Ascending aorta (tissue), 2 donors: ENCODE measurements at regions not wholly inside any gene's neighbourhood (a gene's known extent, or its start where the extent isn't known, plus 50 kb on each side); places are given as distances from the start of the nearest gene placed in this dataset.
"Not testable (repeated sequence)": the region's sequence is repeated elsewhere in the genome, so short reads cannot be mapped to it uniquely, and the experiment has no call there.

Experiments used
- DNase-seq, 2 donors: peaks; one replicate each; pipeline ENCODE4 v3.0.0-alpha.2; 2019; ENCODE audit warnings: low spot score in 2 of 2
- H3K27ac ChIP-seq, 2 donors: fragments of 200-600 bp; sonication (generic); one replicate each; pipeline ENCODE4 v1.5.1; 2016 to 2017; ENCODE audit warnings: mild to moderate bottlenecking in 1 of 2
- H3K27me3 ChIP-seq: fragments of 200-600 bp; sonication (generic); one replicate; pipeline ENCODE4 v1.5.1; 2017
- H3K36me3 ChIP-seq, 2 donors: fragments of 200-600 bp; sonication (generic); one replicate each; pipeline ENCODE4 v1.5.1; 2016
- H3K4me1 ChIP-seq, 2 donors: fragments of 200-600 bp; sonication (generic); one replicate each; pipeline ENCODE4 v1.5.1; 2016 to 2017; ENCODE audit warnings: mild to moderate bottlenecking in 1 of 2
- H3K4me3 ChIP-seq, 2 donors: fragments of 200-600 bp; sonication (generic); one replicate each; pipeline ENCODE4 v1.5.1; 2016 to 2017; ENCODE audit warnings: mild to moderate bottlenecking in 1 of 2
- H3K9me3 ChIP-seq, 2 donors: fragments of 200-600 bp; sonication (generic); one replicate each; pipeline ENCODE4 v1.5.1; 2016
- CTCF ChIP-seq, 3 experiments: fragments of 200-600 bp in 2 of 3; fragments of 450-650 bp in 1 of 3; sonication (generic) in 2 of 3; IDR thresholded peaks; one replicate each; pipeline ENCODE4 v1.5.1; 2016 to 2019; ENCODE audit warnings: antibody characterized with exemption in 3 of 3, mild to moderate bottlenecking in 1 of 3, moderate library complexity in 1 of 3
- intact Hi-C: fragments of 100-400 bp; cut with DNase I; formaldehyde crosslinking; loops from one replicate; pipeline ENCODE4 v1.15.1; 2023

- no peaks in the 10 kb centered on the region for H3K9me3 ChIP-seq
- H3K27me3 ChIP-seq = no peaks in the 10 kb centered on the region
- peaks cover 7 to 10% of the 10 kb centered on the region in 2 donors for H3K4me1 ChIP-seq
- DNase-seq = no peak
- H3K36me3 ChIP-seq = no peaks in the 10 kb centered on the region
- H3K4me3 ChIP-seq = no peak overlapping the region
- intact Hi-C loops = no loop called here
- no peak overlapping the region for H3K27ac ChIP-seq
- TF ChIP-seq CTCF (IDR thresholded peaks at IDR 0.05) = no peak
Measured at GRCh38 chr7:25735674-25736242, 416.2 kb upstream of the NFE2L3 start.

- no peaks in the 10 kb centered on the region for H3K4me1 ChIP-seq
- H3K27ac ChIP-seq = no peak overlapping the region
- intact Hi-C loops = no loop called here
- H3K9me3 ChIP-seq = no peaks in the 10 kb centered on the region
- no peak overlapping the region for H3K4me3 ChIP-seq
- no peak for DNase-seq
- H3K36me3 ChIP-seq = no peaks in the 10 kb centered on the region
- H3K27me3 ChIP-seq = no peaks in the 10 kb centered on the region
- no peak for TF ChIP-seq CTCF (IDR thresholded peaks at IDR 0.05)
Measured at GRCh38 chr7:25738528-25738927, 413.5 kb upstream of the NFE2L3 start.

- no peak for TF ChIP-seq CTCF (IDR thresholded peaks at IDR 0.05)
- Histone ChIP-seq H3K36me3 (no peaks in the 10 kb centered on the region), H3K27ac (no peak overlapping the region)
Measured at GRCh38 chr7:25739143-25739542, 412.9 kb upstream of the NFE2L3 start.

GRCh38 chr7:25742316-25742715 is 409.7 kb upstream of the NFE2L3 start:
- intact Hi-C loops = no loop called here

More at GRCh38 chr7:25739143-25739542, 412.9 kb upstream of the NFE2L3 start:
- no peak overlapping the region for H3K4me3 ChIP-seq
- H3K4me1 ChIP-seq = no peaks in the 10 kb centered on the region
- intact Hi-C loops = no loop called here
- no peaks in the 10 kb centered on the region for H3K27me3 ChIP-seq
- H3K9me3 ChIP-seq = no peaks in the 10 kb centered on the region
- no peak for DNase-seq

GRCh38 chr7:25743670-25744451 is 408.1 kb upstream of the NFE2L3 start:
- H3K4me1 ChIP-seq, intact Hi-C loops, H3K9me3 ChIP-seq, H3K4me3 ChIP-seq, H3K27ac ChIP-seq, DNase-seq, H3K36me3 ChIP-seq, H3K27me3 ChIP-seq: not testable (repeated sequence)

More at GRCh38 chr7:25742316-25742715, 409.7 kb upstream of the NFE2L3 start:
- no peak overlapping the region for H3K4me3 ChIP-seq
- H3K36me3 ChIP-seq = no peaks in the 10 kb centered on the region
- H3K27ac ChIP-seq = no peak overlapping the region
- no peaks in the 10 kb centered on the region for H3K4me1 ChIP-seq
- no peaks in the 10 kb centered on the region for H3K9me3 ChIP-seq
- no peaks in the 10 kb centered on the region for H3K27me3 ChIP-seq
- DNase-seq = no peak
- TF ChIP-seq CTCF (IDR thresholded peaks at IDR 0.05) = no peak

- H3K4me3 ChIP-seq = peak overlapping the region in 1 of 2 donors; percentile 44
- H3K9me3 ChIP-seq = no peaks in the 10 kb centered on the region
- peaks cover 0 to 18% of the 10 kb centered on the region in 2 donors for H3K4me1 ChIP-seq
- TF ChIP-seq CTCF (IDR thresholded peaks at IDR 0.05) = no peak
- peak overlapping the region; percentile 62 to 72 for H3K27ac ChIP-seq
- H3K36me3 ChIP-seq = no peaks in the 10 kb centered on the region
- DNase-seq = no peak
- H3K27me3 ChIP-seq = no peaks in the 10 kb centered on the region
- intact Hi-C loops = loop anchor here (5.0 kb wide), 1 partner anchor 1351 kb away; the partner anchor contains the start of gene HOXA2
Measured at GRCh38 chr7:25750744-25751508, 401.1 kb upstream of the NFE2L3 start.
